ENCODE measurements at regions not wholly inside any gene's neighbourhood (a gene's known extent, or its start where the extent isn't known, plus 50 kb on each side); places are given as distances from the start of the nearest gene placed in this dataset.
"Not testable (repeated sequence)": the region's sequence is repeated elsewhere in the genome, so short reads cannot be mapped to it uniquely, and the experiment has no call there.

DNA sequence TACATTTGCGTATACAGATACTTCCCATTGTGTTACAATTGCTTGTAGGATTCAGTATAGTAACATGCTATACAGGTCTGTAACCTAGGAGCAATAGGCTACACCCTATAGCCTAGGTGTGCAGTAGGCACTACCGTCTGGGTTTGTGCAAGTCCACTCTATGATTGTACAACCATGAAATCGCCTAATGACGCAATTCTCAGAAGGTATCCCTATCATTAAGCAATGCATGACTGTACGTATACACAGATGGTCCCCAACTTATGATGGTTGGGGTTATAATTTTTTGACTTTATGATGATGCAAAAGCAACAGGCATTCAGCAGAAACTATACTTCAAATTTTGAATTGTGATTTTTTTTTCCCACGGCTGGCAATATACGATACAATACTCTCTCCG lies 458.2 kb upstream of the NOX3 start:
- no peak for DNase-seq (ENCODE audit: low spot score)

DNA sequence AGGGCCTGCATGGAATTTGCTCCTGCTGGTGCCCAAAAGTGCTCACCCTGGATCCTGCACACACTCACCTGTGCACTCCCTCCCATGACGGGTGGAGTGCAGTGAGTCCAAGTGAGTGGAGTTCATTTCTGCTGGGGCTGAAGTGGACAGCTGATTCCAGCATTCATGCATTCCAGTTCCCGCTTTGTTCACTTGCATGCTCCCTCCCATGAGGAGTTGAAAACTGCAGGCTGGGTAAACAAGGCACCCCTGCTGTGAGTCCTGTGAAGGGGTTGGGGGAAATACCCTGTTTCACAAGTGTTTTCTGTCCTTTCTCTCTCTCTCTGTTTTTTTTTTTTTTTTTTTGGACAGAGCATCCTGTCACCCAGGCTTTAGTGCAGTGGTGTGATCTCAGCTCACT lies 454.1 kb upstream of the NOX3 start:
- DNase-seq (ENCODE audit: low spot score), result no peak

DNA sequence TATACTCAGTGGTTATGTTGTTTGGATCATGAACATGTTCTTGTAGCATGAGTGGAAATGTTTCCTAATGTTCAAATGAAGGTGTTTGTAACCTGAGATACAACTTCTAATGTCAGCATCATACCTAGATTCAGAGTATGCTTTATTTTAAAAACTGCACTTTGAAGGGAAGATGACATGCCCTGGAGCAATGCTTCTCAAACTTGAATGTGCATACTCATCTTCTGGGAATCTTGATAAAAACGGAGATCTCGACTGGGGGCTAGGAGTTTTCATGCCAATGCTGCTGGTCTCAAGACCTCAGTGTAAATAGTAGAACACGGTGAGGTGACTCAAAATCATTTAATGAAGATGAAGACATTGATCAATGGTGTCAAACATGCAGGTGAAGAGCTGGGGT lies 440.0 kb upstream of the NOX3 start:
- no peak for DNase-seq (ENCODE audit: low spot score)

DNA sequence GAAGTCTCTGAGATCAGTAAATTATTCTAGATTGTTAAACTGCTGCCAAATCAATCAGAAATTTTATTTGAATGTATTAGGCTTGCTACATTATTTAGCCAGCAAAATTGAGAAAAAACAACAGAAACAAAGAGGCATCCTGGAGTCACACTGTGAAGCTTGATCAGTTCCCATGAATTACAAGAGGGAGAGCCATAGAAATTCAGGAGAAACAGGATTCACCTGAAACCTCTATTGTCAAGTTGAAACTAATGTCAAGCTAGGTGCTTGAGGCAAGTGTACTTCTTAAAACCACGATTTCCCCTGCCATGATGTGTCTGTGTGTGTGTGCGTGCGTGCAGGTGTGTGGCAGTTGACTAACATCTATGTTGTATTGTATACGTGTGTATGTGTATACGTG lies 439.1 kb upstream of the NOX3 start:
- DNase-seq (ENCODE audit: low spot score), result no peak

DNA sequence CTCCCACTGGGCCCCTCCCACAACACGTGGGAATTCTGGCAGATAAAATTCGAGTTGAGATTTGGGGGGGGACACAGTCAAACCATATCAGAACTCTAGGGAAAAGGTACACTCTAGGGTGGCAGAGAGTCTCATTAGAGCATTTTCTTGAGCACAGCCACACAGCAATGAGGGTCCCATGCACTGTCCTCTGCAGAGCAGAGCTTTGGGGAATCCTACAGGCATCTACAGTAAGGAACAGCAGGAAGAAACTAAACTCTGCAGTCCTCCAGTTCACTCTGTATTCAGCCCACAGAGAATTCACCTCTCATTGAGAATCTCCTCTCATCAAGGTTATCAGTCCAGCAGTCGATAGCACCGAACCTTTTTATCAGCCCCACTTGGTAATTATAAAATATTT lies 438.6 kb upstream of the NOX3 start:
- DNase-seq (ENCODE audit: low spot score), result no peak

DNA sequence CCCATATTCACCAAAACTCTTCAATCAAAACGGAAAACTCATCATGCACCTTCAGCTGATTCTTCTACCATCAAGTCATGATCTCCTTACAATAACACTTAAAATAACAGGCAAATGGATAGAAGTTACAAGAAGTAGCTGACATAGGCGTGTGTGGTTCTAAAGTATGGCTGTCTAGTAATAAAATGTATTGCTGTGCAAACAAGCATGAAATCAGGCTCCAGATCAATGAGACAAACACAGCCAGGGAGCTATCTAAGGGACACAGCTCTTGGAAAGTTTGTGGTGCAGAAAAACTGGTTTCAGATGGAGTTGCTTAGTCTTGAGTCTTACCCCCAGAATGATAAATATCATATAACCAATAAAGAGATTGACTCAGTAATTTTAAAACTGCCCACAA lies 434.8 kb upstream of the NOX3 start:
- DNase-seq (ENCODE audit: low spot score), result no peak

DNA sequence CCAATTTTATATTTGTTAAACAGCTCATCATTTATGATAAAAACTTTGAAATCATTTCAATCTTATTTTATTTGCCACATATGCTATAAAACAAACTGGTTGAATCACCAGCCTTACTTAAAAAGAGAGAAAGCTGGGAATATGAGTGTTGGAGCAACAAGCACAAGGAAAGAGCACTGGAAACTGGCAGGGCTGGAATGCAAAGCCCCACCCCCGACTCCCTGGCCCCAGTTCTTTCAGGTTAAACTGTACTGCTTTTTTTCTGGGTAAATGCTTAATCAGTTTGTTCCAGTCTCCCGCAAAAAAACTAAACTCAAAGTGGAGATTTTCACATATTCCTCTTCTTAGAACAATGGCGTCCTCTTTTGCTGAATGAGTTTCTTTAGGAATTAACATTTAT lies 433.8 kb upstream of the NOX3 start:
- DNase-seq (ENCODE audit: low spot score), result no peak

DNA sequence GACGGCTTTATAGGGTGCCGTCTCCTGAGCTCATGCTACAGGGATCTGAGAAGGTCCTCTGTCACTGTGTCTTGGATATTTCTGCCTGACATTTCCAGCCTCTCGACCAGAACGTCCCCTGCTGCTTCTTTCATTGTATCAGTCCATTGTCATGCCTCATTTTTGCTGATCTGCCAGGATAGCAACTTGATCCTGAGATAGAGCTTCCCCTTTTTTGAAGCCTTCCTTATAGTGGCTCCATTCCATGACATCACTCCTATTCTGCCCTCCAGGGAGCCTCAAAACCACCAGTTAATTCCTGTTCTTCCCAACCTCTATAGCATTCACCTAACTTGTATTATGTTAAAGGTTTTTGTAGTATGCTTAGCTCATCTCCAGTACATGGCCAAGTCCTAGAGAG lies 431.8 kb upstream of the NOX3 start:
- DNase-seq (ENCODE audit: low spot score), result no peak

DNA sequence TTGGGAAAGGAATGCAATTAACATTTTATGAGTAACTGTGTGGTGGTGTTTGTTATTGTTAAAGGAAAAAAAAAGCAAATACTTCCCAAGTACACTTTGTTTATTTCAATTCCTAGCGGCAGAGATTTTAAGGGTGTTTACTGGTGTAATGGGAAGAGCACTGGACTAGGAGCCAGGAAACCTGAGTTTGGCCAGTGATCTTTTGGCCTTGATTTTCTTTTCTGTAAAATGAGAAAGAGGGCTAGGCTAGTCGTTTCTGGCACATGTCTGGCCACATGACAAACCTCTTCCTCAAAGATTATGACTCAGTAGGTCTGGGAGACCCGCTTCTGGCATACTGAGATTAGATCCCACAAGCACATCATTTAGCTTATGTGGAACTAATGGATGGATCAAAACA lies 428.1 kb upstream of the NOX3 start:
- DNase-seq (ENCODE audit: low spot score), result no peak

DNA sequence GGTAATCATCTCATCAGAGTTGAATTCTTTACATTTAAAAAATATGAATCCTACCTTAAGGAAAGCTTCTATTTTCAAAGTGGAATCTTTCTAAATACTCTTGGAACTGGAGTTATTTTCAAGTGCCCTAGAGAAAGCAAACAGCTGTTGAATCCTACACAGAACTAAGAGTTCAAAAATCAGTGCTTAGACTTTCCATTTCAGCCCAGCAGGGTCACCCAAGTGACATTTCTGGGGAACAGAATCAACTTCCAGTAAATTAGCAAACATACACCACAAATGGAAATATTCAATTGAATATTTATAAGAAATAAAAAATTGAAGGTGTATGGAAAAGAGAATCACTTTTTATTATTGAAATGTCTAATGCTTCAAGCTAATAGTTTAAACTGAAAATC lies 427.7 kb upstream of the NOX3 start:
- no peak for DNase-seq (ENCODE audit: low spot score)

DNA sequence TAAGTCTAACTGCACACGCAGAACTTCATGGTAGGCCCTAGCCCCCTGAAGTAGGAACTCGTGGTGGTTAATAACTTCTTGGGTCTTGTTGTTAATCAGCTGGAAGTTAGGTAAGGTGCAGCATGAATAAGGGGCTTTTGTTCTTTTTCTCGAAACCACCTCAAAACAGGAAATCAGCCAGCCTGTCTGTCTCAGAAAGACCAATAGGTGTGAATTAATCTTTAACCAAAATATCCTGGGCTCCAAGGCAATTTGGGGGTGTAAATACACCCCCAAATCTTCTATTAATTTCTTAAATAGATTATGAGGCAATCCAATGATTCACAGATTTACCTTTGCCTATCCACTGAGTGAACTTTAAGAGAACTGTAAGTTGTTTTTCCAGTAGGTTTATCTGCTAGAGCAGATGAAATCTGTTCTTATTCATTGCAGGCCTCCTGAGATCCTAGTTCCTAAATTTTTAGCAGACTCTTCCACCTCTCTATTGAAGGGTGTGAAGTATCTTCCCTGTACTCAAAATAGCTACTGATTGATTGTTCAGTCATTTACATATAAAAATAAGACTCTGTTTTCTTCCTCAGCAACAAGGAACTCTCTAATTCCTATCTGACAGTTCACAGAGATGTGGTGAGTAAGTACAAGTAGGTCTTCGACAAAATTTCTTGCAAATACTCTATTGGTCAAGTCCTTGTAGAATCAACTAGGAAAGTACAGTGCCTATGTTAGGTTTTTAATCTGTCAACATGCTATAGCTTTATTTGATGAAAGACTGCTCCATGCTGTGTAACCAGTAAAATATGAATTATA lies 427.1 kb upstream of the NOX3 start:
- DNase-seq (ENCODE audit: low spot score), result no peak

DNA sequence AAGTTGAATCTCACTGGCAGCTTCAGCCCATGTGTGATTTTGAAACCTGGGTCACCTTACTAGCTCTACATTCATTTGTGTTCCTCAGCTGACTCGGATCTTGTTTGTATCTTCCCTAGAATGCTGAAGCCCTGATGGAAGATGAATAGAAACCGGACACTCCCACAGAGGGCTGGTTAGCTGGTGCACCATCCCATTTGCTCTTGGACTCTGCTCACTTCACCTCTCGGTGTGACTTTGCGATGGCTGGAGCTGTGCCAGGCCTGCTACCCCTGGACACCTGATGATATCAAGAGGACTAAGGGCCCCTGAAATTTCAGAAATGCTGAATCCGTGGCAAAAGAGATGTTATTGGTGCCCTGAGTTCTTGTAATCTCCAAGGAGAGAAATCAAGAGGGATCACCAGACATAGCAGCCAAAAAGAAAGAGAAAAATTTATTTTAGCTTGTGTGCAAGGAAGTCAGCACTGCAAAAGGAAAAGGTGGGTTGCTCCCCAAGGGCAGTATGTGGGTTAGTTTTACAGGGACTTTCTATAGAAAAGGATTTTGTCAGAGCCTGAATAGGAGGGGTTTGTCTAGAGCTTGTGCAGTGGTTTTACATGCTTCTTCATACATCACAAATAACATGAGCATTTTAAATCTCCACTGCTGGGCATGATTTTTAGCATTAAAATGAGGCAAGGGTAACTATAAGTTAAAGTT lies 426.3 kb upstream of the NOX3 start:
- DNase-seq (ENCODE audit: low spot score), result no peak

DNA sequence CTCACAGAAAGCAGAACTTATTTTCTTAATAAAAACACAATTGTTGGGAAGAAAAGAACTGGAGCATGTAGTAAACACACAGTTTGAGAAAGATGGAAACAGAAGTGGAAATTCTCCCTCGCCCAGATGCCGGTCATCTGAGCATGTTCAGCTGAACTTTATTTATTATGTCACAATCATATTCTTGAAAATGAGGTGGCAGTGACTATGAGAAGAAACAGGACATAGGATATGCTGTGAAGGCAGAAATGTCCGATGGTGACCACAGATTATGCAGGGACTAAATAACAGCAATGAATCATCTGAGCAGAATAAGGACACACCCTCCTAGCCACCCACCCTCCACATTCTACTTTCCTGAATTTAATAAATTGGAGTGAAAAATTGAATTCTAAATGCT lies 425.3 kb upstream of the NOX3 start:
- DNase-seq (ENCODE audit: low spot score), result no peak

DNA sequence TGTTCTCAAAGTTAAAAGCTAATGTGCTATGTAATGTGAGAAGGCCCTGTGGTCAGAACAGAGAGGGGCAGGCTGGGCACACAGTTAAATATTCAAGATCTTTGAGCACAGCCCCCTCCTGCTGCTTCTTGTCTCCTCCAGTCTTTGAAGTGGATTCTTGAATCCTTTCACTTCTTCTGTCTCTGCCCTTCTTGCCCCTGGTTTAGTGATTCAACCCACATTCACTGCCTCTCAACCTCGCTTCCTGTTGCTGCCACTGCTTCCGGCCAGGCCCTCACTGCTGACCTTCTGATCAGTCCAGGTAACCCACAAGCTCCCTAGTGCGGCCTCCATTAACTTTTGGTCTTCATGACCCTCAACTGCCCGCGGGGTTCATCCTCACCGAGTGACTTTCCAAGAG lies 417.3 kb upstream of the NOX3 start:
- no peak for DNase-seq (ENCODE audit: low spot score)

DNA sequence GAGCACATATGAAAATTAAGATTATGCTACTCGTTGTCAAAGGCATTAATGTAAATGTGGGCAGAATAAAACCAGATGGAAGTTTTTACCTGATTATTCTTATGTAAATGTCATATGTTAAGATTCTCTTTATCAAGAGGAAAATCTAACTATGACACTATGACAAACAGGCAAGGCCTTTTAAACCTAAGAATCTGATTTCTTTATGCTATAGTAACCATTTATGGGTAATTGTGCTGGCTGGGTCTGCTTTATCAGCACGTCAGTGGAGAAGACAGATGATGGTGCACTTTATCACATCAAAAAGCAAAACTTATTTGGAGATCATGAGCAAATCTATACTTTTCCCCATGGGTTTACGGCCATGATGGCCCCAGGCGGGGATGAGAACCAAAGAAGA lies 412.0 kb upstream of the NOX3 start:
- DNase-seq (ENCODE audit: low spot score), result no peak

DNA sequence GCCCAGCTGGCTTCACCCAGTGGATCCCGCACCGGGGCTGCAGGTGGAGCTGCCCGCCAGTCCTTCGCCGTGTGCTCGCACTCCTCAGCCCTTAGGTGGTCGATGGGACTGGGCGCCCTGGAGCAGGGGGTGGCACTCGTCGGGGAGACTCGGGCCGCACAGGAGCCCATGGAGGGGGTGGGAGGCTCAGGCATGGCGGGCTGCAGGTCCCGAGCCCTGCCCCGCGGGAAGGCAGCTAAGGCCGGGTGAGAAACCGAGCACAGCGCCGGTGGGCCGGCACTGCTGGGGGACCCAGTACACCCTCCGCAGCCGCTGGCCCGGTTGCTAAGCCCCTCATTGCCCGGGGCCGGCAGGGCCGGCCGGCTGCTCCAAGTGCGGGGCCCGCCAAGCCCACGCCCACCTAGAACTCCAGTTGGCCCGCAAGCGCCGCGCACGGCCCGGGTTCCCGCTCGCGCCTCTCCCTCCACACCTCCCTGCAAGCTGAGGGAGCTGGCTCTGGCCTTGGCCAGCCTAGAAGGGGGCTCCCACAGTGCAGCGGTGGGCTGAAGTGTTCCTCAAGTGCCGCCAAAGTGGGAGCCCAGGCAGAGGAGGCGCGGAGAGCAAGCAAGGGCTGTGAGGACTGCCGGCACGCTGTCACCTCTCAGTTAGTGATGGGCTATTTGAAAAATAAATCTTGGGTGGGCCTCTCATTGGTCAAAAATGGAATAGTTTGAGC lies 411.2 kb upstream of the NOX3 start:
- not testable (repeated sequence) for DNase-seq (ENCODE audit: low spot score)

DNA sequence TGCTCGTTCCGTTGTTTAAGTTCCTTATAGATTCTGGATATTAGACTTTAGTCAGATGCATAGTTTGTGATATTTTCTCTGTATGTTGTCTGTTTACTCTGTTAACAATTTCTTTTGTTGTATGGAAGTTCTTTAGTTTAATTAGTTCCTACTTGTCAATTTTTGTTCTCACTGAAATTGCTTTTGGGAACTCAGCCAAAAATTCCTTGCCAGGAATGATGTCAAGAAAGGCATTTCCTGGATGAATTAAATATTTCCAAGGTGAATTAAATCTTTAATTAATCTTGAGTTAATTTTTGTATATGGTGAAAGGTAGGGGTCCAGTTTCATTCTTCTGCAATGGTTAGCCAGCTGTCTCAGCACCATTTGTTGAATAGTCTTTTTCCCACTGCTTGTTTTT lies 406.2 kb upstream of the NOX3 start:
- DNase-seq (ENCODE audit: low spot score), result no peak

DNA sequence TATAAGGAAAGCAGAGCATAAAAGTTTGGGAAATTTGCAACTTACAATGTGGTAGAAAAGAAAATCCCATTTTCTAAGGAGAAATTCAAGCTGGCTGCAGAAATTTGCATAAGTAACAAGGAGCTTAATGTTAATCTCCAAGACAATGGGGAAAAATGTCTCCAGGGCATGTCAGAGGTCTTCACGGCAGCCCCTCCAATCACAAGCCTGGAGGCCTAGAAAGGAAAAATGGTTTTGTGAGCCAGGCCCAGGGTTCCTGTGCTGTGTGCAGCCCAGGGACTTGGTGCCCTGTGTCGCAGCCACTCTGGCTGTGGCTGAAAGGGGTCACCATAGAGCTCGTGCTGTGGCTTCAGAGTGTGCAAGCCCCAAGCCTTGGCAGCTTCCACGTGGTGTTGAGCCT lies 403.3 kb upstream of the NOX3 start:
- DNase-seq (ENCODE audit: low spot score), result not testable (repeated sequence)

DNA sequence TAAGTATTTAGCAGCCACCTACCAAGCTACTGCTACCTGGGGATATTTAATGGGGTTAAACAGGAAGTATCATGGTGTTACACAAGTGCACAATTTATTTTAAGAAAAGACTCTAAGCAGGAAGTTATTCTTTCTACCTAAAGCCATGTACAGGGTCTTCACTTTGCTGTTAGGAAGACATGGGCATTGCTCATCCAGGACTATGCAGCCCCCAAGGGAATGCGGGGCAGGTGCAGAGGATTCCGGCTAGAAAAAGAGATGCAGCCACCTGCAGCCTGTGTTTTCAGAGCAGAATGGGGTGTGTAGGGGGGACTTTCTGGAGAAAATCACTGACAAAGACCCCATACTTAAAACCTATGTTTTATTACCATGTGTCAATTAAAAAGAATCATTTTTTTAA lies 399.1 kb upstream of the NOX3 start:
- DNase-seq (ENCODE audit: low spot score), result no peak

DNA sequence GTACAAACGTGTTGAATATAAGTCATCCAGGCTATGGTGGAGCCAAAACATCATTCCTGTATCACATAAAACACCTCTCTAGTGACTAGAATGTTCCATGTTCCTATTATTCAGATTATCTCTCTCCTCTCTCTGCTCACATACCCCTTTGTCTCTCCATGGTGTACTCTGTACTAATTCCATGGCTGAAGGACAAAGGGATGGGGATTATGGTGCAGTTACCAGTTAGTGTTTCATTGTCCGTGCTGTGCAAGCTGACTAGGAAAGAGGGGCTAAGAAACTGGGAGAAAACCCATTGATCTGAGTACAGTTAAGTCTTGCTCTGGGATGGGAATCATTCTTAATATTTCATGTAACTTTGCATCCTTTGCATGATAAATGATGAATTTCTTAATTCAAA lies 397.4 kb upstream of the NOX3 start:
- no peak for DNase-seq (ENCODE audit: low spot score)

DNA sequence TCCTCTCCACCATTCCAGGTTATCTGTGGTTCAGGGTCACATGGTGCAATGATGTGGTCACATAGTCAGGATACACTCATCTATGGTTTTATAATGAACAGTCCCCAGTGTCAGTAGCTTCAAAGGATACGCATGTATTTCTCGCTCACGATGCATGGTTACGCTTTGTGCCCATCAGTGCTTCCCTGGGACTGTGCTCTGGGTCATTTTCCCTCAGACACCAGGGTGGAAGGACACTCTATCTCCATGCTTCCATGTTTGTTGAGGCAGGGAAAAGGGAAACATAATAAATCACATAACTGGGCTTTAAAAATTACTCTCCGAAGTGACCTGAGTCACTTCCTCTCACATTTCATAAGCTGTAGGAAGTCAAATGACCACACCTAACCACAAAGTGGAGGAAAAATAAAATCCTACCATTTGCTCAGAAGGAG lies 394.8 kb upstream of the NOX3 start:
- no peak for DNase-seq (ENCODE audit: low spot score)

DNA sequence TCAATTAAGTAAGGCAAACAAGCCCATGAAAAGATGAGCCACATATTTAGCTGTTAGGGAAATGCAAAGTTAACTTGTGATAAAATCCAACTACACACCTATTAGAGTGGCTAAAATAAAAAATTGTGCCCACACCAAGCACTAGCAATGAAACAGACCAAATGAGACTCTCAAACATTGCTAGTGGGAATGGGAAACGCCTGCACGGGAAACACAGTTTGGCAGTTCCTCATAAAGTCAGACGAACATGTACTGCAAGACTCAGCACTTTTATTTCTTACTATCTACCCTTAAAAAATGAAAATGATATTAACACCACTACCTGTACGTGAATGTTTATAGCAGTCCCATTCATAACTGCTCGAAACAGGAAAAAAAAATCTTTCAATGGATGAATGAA lies 392.1 kb upstream of the NOX3 start:
- DNase-seq (ENCODE audit: low spot score), result no peak

DNA sequence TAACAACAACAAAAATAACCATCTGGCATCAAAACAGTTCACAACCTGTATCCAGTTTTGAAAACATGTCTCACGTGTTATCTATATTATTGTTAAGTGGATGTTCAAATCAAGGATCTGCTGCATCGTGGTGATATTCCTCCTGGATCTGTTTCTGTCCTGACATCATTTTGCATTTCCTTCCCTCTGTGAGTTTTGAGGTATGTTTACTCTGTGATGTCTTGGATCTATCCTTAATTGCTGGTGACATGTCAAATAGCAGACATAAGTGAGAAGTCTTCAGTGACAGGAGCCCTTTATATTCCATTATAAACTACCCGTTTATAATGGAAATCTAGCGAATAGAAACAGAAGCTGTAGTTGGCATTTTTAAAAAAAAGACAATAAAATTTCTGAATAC lies 381.8 kb upstream of the NOX3 start:
- no peak for DNase-seq (ENCODE audit: low spot score)

Data from hematopoietic multipotent progenitor cell treated with erythropoietin and hydrocortisone succinate and interleukin-3 and kit ligand, for 17 days (in vitro differentiated cells).